ENCODE measurements at regions not wholly inside any gene's neighbourhood (a gene's known extent, or its start where the extent isn't known, plus 50 kb on each side); places are given as distances from the start of the nearest gene placed in this dataset.
"Not testable (repeated sequence)": the region's sequence is repeated elsewhere in the genome, so short reads cannot be mapped to it uniquely, and the experiment has no call there.

DNA sequence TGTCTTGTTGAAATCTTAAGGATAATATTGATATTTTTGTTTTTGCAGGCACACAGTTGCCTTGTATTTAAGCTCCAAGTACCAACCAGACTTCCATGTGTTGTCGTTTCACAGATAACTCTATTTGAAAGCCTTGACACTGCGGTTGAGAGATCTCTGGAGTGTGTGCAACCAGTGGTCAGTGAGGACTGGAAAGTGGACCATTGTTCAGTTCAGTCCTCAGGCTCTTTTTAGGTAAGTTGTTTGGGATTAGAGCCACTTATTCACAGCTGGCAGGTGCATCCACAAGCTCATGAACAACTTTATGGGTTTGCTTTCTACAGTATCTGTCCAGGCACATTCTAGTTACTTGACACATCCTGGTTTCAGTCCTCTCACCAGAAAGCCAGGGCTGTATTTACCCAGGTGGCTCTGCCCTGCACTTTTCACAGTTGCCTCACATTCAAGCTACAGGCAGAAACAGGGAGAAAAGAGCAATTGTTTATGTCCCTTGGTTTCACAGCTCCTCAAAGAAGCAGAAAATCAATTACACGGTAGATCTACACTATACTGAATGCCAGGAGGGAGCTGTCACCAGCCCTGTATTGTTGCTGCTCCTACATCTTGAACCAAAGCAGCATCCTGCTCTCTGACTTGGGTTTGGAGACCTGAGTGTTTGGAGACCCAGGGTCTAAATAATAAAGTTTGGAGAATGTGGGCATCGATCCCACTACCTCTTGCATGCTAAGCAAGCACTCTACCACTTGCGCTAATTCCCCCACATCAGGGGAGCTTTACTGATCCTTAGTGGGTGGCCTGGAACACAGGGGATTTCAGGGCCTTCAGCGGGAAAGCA lies 543.3 kb downstream of the PRIM2 start:
- DNase-seq (ENCODE audit: low spot score): not testable (repeated sequence)

DNA sequence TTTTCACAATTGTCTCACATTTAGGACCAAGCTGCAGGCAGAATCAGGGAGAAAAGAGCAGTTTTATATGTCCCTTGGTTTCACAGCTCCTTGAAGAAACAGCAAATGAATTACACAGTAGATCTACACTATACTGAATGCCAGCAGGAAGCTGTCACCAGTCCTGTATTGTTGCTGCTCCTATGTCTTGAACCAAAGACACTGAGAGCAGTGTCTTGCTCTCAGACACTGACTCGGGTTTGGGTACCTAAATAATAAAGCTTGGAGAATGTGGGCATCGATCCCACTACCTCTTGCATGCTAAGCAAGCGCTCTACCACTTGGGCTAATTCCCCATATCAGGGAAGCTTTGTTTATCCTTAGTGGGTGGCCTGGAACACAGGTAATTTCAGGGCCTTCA lies 552.7 kb downstream of the PRIM2 start:
- not testable (repeated sequence) for DNase-seq (ENCODE audit: low spot score)

DNA sequence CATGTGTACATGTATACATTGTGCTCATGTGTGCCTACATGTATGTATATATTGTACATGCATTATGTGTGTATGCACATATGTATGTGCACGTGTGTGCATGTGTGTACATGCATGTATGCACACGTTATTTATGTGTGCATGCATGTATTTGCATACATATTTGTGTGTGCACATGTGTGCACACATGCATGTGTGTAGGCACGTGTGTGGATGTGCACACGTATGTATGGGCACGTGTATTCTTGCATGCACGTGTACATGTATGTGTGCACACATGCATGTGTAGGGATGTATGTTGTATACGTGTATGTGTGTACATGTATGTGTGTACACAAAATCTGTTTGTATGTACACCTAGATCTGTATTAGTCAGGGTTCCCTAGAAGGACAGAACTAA lies 556.0 kb downstream of the PRIM2 start:
- DNase-seq (ENCODE audit: low spot score): not testable (repeated sequence)

GRCh38 chr6:57876659-57877058 lies 559.2 kb downstream of the PRIM2 start:
- not testable (repeated sequence) for DNase-seq (ENCODE audit: low spot score)

- DNase-seq (ENCODE audit: low spot score): not testable (repeated sequence)
Measured at GRCh38 chr6:57877729-57878128, 560.3 kb downstream of the PRIM2 start.

GRCh38 chr6:57878792-57879191 lies 561.4 kb downstream of the PRIM2 start:
- DNase-seq (ENCODE audit: low spot score): not testable (repeated sequence)

DNA sequence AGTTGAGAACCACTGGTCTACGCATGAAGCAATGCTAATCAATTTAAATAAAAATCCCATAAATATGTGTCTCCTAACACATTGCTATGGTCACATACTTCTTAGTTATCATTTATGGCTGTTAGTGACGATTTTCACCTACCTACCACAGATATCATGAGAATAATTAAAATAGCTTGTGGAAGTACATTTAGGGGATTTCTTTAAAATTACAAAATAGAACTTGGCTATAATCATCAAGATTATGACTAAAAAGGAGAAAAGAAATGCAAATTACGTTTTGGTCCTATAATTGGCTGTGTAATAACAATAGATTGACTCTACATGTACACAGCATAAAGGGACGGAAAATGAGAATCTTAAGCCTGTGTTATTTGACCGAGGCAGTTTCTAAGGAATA lies 581.4 kb downstream of the PRIM2 start:
- not testable (repeated sequence) for DNase-seq (ENCODE audit: low spot score)

GRCh38 chr6:57900687-57901399 lies 583.4 kb downstream of the PRIM2 start:
- not testable (repeated sequence) for DNase-seq (ENCODE audit: low spot score)

- DNase-seq (ENCODE audit: low spot score): not testable (repeated sequence)
Measured at GRCh38 chr6:57901445-57901844, 584.0 kb downstream of the PRIM2 start.

GRCh38 chr6:57904356-57904755 lies 586.9 kb downstream of the PRIM2 start:
- DNase-seq (ENCODE audit: low spot score): not testable (repeated sequence)

DNA sequence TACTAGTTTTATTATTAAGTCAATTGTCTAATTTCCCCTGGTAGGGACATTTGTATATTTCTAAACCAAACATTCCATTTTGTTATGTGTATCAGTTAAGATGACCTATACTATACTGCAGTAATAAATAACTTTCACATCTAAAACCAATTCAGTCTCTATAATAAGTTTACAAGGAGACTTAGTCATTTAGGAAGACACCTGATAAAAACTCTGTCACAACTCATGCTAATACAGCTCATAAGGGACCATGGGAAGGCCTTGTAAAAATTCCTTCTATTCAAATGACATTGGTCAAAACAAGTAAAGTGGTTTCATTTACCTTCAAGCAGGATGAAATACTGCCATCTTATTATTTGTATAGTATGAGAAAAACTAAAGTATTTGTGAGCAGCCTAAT lies 597.9 kb downstream of the PRIM2 start:
- not testable (repeated sequence) for DNase-seq (ENCODE audit: low spot score)

- not testable (repeated sequence) for DNase-seq (ENCODE audit: low spot score)
Measured at GRCh38 chr6:57942966-57943365, 625.5 kb downstream of the PRIM2 start.

DNA sequence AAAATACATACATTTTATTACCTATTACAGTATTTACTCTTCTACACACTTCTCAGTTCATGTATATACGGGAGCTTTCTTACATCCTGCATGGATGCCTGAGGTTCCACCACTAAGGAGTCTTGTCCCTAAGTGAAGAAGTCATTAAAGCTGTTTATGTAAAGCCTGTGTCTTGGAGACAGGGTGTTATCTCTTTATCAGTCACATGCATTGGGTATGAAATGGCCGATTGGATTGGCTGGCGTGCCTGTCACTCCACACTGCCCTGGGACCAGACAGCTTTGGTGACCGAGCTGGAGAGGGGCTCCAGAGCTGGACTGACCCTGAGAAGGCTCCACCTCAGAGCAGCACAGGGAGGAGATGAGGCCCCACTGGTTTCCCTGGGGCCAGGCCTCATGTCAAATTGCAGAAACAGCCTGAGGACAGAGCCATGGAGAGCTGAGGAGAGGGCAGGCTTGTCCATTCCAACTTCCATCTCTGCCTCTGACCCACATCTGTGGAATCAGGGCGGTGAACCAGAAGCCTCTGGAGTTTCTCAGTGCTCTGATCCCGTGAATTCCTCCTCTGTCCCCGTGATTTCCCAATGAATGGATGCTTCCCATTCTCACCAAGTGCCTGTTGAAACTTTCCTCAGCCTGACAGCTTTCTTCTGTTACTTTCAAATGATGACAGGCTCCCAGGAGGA lies 628.8 kb downstream of the PRIM2 start:
- DNase-seq (ENCODE audit: low spot score): not testable (repeated sequence)

DNA sequence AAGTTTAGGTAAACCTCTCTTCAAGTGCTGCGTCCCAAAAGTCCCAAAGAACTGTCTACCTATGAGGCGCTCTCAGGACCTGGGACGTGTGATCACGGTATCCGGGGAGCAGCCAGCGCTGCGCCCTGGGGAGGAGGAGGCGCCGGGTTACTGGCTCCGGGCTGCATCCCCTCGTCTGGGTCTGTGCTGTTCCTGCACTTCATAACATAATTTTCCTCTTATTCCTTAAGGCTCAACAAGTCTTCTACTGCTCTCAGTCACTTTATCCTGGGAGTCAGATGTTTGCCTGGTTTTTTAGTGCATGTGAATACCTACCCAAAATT lies 629.3 kb downstream of the PRIM2 start:
- DNase-seq (ENCODE audit: low spot score): not testable (repeated sequence)

DNA sequence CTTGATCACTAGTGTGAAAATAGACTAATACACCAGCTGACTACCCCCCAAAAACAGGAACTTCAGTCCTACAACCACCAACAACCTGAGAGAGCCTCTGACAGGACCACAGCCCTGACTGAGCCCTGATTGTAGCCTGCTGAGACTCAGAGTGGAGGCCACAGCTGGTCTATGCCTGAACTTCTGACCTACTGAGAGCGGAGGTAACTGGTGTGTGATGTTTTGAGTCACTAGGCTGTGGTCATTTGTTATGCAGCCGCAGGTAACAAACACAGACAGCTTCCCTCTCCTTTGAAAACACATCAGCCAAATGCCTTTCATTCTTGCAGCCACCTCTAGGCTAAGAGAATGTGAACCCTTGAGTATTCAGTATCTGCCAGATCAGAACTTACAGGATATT lies 631.1 kb downstream of the PRIM2 start:
- not testable (repeated sequence) for DNase-seq (ENCODE audit: low spot score)

DNA sequence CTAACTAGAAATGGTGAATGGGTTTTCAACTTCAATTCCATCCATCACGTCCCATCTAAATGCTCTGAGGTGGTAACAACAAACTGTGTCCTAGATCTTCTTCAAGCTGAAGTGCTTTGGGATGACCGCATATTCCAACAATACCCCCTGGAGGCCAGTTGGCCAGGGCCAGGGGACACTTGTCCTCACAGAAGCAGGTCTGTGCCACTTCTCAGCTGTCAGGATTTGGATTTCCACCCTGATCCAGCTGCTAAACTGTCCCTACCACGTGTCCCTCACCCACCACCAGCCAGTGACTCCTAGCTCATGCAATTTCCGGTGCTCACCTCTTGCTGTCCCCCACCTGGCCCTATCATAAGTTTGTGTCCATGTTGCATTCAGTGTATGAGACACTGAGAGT lies 633.0 kb downstream of the PRIM2 start:
- DNase-seq (ENCODE audit: low spot score): not testable (repeated sequence)

DNA sequence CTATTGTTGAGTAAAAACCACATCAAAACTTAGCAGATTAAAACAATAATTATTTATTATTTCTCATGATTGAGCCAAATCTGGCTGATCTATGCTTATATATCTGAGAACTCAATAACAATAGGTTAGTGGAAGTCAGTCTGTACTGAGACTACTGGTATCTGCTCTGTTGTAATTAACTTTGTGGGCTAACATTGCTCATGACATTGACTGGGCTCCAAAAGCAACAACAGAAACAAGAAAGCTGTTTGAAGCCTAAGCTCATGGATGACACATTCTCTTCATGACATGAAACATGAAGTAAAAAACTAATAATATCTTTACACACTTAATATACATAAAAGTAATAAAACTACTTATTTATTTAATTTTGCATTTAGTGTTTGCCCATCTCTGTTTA lies 649.3 kb downstream of the PRIM2 start:
- DNase-seq (ENCODE audit: low spot score): not testable (repeated sequence)

GRCh38 chr6:57971956-57972355 lies 654.5 kb downstream of the PRIM2 start:
- not testable (repeated sequence) for DNase-seq (ENCODE audit: low spot score)

GRCh38 chr6:57974653-57975052 lies 657.2 kb downstream of the PRIM2 start:
- DNase-seq (ENCODE audit: low spot score): no peak

GRCh38 chr6:57975127-57975526 lies 657.7 kb downstream of the PRIM2 start:
- DNase-seq (ENCODE audit: low spot score): not testable (repeated sequence)

DNA sequence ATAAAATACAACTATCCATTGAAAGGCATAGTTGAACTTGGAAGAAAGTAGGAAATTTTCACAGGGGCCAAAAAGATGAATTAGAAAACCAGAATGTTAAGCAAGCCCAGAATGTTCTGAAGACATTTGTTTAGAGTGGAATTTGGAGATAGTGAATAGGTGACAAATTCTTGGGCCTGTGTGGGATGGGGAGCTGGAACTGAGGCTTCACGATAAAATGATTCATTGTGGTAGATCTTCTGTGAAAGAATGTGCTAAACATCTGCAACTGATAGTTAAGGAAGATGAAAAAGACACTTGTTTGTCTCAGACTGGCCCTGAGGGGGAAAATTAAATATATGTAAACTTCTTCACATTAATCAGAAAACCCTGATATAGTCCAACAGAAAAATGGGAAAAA lies 658.9 kb downstream of the PRIM2 start:
- DNase-seq (ENCODE audit: low spot score): not testable (repeated sequence)

GRCh38 chr6:57983603-57984002 lies 666.2 kb downstream of the PRIM2 start:
- not testable (repeated sequence) for DNase-seq (ENCODE audit: low spot score)

DNA sequence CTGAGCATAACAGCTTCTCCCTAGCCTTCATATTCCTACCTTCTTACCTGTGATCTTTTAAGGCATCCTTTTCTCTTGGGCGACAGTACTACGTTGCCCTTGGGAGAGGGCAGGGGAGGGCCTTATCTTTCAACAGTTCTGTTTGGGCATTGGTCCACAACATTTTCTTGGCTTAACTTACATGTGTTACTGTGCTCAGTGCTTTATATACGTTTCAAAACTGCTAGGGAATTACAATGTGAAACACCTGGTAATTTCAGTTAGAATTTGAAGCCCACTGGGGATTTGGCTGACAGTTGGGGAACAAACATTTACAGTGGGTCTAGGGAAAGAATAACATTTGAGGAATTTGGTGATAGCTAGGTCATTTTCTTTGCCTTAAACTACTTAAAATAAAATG lies 667.1 kb downstream of the PRIM2 start:
- not testable (repeated sequence) for DNase-seq (ENCODE audit: low spot score)

Data from COLO829 (cell line).